ENCODE measurements at regions not wholly inside any gene's neighbourhood (a gene's known extent, or its start where the extent isn't known, plus 50 kb on each side); places are given as distances from the start of the nearest gene placed in this dataset.

- intact Hi-C loops (cut with micrococcal nuclease) = no loop called here
- ChIA-PET POLR2A (no interaction called here), CTCF (interaction anchor here (1.5 to 1.9 kb wide), 2 partner anchors 11 to 347 kb away, joined by 5 to 6 read pairs; no protein-coding TSS in a partner anchor)
- no peaks in the 10 kb centered on the region for H3K4me1 Mint-ChIP-seq (ENCODE audit: insufficient read depth, unreplicated experiment)
- no peaks in the 10 kb centered on the region for H3K27me3 Mint-ChIP-seq (ENCODE audit: insufficient read depth, unreplicated experiment)
- no peaks in the 10 kb centered on the region for H3K36me3 Mint-ChIP-seq (ENCODE audit: insufficient read depth, unreplicated experiment)
- H3K9me3 Mint-ChIP-seq (ENCODE audit: unreplicated experiment) = peaks cover 8% of the 10 kb centered on the region
- no peak for TF ChIP-seq CTCF (IDR thresholded peaks at IDR 0.05; ENCODE audit: unreplicated experiment)
- DNase-seq (ENCODE audit: unreplicated experiment) = no peak
- no peak overlapping the region for H3K27ac Mint-ChIP-seq (ENCODE audit: low read depth, unreplicated experiment)
- no TSS peak for BruUV-seq (replicated peaks)
- no peak overlapping the region for H3K4me3 Mint-ChIP-seq (ENCODE audit: unreplicated experiment)
These were observed 89.9 kb upstream of the LSM8 start for GRCh38 chr7:118094044-118094443.

- Mint-ChIP-seq H3K27me3 (ENCODE audit: insufficient read depth, unreplicated experiment) (no peaks in the 10 kb centered on the region), H3K27ac (ENCODE audit: low read depth, unreplicated experiment) (no peak overlapping the region), H3K4me1 (ENCODE audit: insufficient read depth, unreplicated experiment) (no peaks in the 10 kb centered on the region), H3K36me3 (ENCODE audit: insufficient read depth, unreplicated experiment) (no peaks in the 10 kb centered on the region), H3K4me3 (ENCODE audit: unreplicated experiment) (no peak overlapping the region), H3K9me3 (ENCODE audit: unreplicated experiment) (no peaks in the 10 kb centered on the region)
- DNase-seq (ENCODE audit: unreplicated experiment) = peak; percentile 44
- ChIA-PET POLR2A (interaction anchor here (0.5 kb wide), 1 partner anchor 387 kb away, joined by 4 read pairs; no protein-coding TSS in a partner anchor), CTCF (interaction anchor here (0.6 to 2.1 kb wide), 20 partner anchors 9 to 1384 kb away, joined by 3 to 9 read pairs (median 4); no protein-coding TSS in a partner anchor)
- no TSS peak for BruUV-seq (replicated peaks)
- TF ChIP-seq CTCF (IDR thresholded peaks at IDR 0.05; ENCODE audit: unreplicated experiment) = peak; percentile 67
- intact Hi-C loops (cut with micrococcal nuclease) = loop anchor here (1.0 to 2.0 kb wide), 5 partner anchors 48 to 355 kb away; partner anchors contain the start of gene CTTNBP2
These were observed 79.0 kb upstream of the LSM8 start for GRCh38 chr7:118104812-118105441.

GRCh38 chr7:118109607-118110006 is 74.4 kb upstream of the LSM8 start:
- TF ChIP-seq CTCF (IDR thresholded peaks at IDR 0.05; ENCODE audit: unreplicated experiment) = no peak
- Mint-ChIP-seq H3K4me1 (ENCODE audit: insufficient read depth, unreplicated experiment) (peaks cover 6% of the 10 kb centered on the region), H3K4me3 (ENCODE audit: unreplicated experiment) (no peak overlapping the region), H3K27me3 (ENCODE audit: insufficient read depth, unreplicated experiment) (no peaks in the 10 kb centered on the region), H3K36me3 (ENCODE audit: insufficient read depth, unreplicated experiment) (no peaks in the 10 kb centered on the region), H3K9me3 (ENCODE audit: unreplicated experiment) (no peaks in the 10 kb centered on the region), H3K27ac (ENCODE audit: low read depth, unreplicated experiment) (no peak overlapping the region)
- peak; percentile 51 for DNase-seq (ENCODE audit: unreplicated experiment)
- intact Hi-C loops (cut with micrococcal nuclease) = no loop called here
- ChIA-PET CTCF (interaction anchor here (0.8 to 1.6 kb wide), 3 partner anchors 115 to 1393 kb away, joined by 3 to 5 read pairs (median 3); no protein-coding TSS in a partner anchor), POLR2A (no interaction called here)
- no TSS peak for BruUV-seq (replicated peaks)

- H3K36me3 Mint-ChIP-seq (ENCODE audit: insufficient read depth, unreplicated experiment) = no peaks in the 10 kb centered on the region
- H3K4me1 Mint-ChIP-seq (ENCODE audit: insufficient read depth, unreplicated experiment) = peaks cover 6% of the 10 kb centered on the region
- peak; percentile 23 for DNase-seq (ENCODE audit: unreplicated experiment)
- ChIA-PET POLR2A (no interaction called here), CTCF (interaction anchor here (0.7 to 1.6 kb wide), 3 partner anchors 8 to 1394 kb away, joined by 3 to 5 read pairs (median 3); no protein-coding TSS in a partner anchor)
- intact Hi-C loops (cut with micrococcal nuclease) = no loop called here
- H3K9me3 Mint-ChIP-seq (ENCODE audit: unreplicated experiment) = no peaks in the 10 kb centered on the region
- no TSS peak for BruUV-seq (replicated peaks)
- no peak for TF ChIP-seq CTCF (IDR thresholded peaks at IDR 0.05; ENCODE audit: unreplicated experiment)
- no peak overlapping the region for H3K4me3 Mint-ChIP-seq (ENCODE audit: unreplicated experiment)
- no peaks in the 10 kb centered on the region for H3K27me3 Mint-ChIP-seq (ENCODE audit: insufficient read depth, unreplicated experiment)
- no peak overlapping the region for H3K27ac Mint-ChIP-seq (ENCODE audit: low read depth, unreplicated experiment)
These were observed 73.6 kb upstream of the LSM8 start for GRCh38 chr7:118110178-118110925.

All from MCF 10A (cell line).